Glutamatergic neuron (in vitro differentiated cells): ENCODE measurements at regions not wholly inside any gene's neighbourhood (a gene's known extent, or its start where the extent isn't known, plus 50 kb on each side); places are given as distances from the start of the nearest gene placed in this dataset.

Experiments used
- DNase-seq: peaks from one replicate; pipeline ENCODE4 v3.0.0; 2022
- H3K27ac Mint-ChIP-seq: one replicate; pipeline ENCODE4 v1.8.0; 2020; ENCODE audit warnings: mild to moderate bottlenecking, mixed read lengths, inconsistent platforms; ENCODE audit not compliant: unreplicated experiment
- H3K27me3 Mint-ChIP-seq: one replicate; pipeline ENCODE4 v1.8.0; 2020; ENCODE audit warnings: mild to moderate bottlenecking, moderate library complexity, mixed read lengths, inconsistent platforms; ENCODE audit not compliant: unreplicated experiment
- H3K36me3 Mint-ChIP-seq: one replicate; pipeline ENCODE4 v1.8.0; 2020; ENCODE audit warnings: mild to moderate bottlenecking, mixed read lengths, inconsistent platforms; ENCODE audit not compliant: unreplicated experiment
- H3K4me1 Mint-ChIP-seq: one replicate; pipeline ENCODE4 v1.8.0; 2020; ENCODE audit warnings: mild to moderate bottlenecking, low read depth, mixed read lengths, inconsistent platforms; ENCODE audit not compliant: unreplicated experiment
- H3K4me3 Mint-ChIP-seq: one replicate; pipeline ENCODE4 v1.8.0; 2020; ENCODE audit warnings: mild to moderate bottlenecking, mixed read lengths, inconsistent platforms; ENCODE audit not compliant: unreplicated experiment
- H3K9me3 Mint-ChIP-seq: one replicate; pipeline ENCODE4 v1.8.0; 2020; ENCODE audit warnings: mild to moderate bottlenecking, moderate library complexity, mixed read lengths, inconsistent platforms; ENCODE audit not compliant: unreplicated experiment
- TF ChIP-seq, protein P1 (sequence below): fragments of 200-600 bp; sonication (generic); IDR thresholded peaks from one replicate; pipeline ENCODE4 v1.5.0; 2021; ENCODE audit not compliant: partially characterized antibody, unreplicated experiment

DNA sequence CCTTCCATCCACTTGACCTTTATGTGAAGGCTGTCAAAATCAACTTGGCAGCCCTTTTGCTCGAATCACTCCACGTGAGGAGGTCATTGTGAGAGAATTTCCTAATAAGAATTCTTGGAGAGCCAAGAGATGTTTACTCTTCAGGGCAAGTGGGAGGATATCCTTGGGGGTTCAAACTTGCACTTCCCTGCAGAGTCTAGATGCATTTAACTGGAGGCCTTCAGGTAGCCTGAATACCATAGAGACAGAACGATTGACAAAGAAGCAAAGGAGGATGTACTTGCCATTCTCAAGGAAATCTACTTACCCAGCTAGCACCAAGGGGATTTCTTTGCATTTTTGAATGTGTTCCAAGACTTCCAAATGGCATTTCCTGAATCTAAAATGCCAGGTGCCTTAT, 1702.6 kb upstream of the FLRT2 start:
- Mint-ChIP-seq H3K27ac (no peak overlapping the region), H3K27me3 (no peaks in the 10 kb centered on the region), H3K4me1 (peaks cover 8% of the 10 kb centered on the region), H3K9me3 (peaks cover 2% of the 10 kb centered on the region), H3K4me3 (no peak overlapping the region), H3K36me3 (no peaks in the 10 kb centered on the region)
- TF ChIP-seq, protein P1, sequence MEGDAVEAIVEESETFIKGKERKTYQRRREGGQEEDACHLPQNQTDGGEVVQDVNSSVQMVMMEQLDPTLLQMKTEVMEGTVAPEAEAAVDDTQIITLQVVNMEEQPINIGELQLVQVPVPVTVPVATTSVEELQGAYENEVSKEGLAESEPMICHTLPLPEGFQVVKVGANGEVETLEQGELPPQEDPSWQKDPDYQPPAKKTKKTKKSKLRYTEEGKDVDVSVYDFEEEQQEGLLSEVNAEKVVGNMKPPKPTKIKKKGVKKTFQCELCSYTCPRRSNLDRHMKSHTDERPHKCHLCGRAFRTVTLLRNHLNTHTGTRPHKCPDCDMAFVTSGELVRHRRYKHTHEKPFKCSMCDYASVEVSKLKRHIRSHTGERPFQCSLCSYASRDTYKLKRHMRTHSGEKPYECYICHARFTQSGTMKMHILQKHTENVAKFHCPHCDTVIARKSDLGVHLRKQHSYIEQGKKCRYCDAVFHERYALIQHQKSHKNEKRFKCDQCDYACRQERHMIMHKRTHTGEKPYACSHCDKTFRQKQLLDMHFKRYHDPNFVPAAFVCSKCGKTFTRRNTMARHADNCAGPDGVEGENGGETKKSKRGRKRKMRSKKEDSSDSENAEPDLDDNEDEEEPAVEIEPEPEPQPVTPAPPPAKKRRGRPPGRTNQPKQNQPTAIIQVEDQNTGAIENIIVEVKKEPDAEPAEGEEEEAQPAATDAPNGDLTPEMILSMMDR: no peak
- no peak for DNase-seq

DNA sequence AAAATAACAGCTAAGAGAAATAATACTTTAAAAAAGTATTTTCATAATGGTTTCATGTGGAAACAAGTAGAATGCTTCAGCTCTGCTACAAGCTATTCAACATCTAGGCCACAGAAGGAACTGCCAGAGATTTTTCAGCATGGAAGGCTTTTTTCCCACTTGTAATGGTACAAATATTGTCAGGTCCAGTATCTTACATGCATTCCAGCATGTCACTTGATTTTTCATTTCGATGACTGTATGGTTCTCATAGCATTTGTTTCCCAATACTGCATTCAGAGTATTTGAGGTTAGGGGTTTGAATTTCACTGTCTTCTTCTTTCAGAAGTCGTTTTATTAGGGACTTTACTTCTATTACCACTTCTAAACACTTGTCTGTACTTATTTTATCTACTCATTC, 1701.5 kb upstream of the FLRT2 start:
- Mint-ChIP-seq H3K27me3 (no peaks in the 10 kb centered on the region), H3K27ac (no peak overlapping the region), H3K36me3 (no peaks in the 10 kb centered on the region), H3K4me1 (peaks cover 4% of the 10 kb centered on the region), H3K4me3 (no peak overlapping the region), H3K9me3 (peaks cover 2% of the 10 kb centered on the region)
- TF ChIP-seq, protein P1: no peak
- DNase-seq: no peak

DNA sequence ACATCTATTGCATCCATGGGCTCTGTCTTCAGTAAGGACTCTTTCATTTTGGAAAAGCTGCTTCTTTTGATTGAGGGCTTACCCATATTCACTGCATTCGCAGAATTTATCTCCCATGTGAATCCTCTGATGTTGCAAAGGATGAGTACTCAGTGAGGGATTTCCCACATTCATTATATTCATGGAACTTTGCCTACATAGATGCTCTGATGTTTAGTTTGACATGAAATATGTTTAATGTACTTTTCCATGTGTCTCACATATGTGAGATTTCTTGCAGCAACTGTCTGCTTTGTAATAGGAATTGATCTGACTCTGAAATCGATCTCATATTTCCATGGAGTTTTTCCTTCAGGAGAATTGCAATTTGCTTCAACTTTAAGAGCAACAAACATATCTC, 1699.6 kb upstream of the FLRT2 start:
- DNase-seq: no peak
- peaks cover 4% of the 10 kb centered on the region for H3K4me1 Mint-ChIP-seq
- H3K27ac Mint-ChIP-seq: no peak overlapping the region
- TF ChIP-seq, protein P1: no peak
- H3K27me3 Mint-ChIP-seq: no peaks in the 10 kb centered on the region
- no peaks in the 10 kb centered on the region for H3K36me3 Mint-ChIP-seq
- H3K9me3 Mint-ChIP-seq: peaks cover 2% of the 10 kb centered on the region
- no peak overlapping the region for H3K4me3 Mint-ChIP-seq

DNA sequence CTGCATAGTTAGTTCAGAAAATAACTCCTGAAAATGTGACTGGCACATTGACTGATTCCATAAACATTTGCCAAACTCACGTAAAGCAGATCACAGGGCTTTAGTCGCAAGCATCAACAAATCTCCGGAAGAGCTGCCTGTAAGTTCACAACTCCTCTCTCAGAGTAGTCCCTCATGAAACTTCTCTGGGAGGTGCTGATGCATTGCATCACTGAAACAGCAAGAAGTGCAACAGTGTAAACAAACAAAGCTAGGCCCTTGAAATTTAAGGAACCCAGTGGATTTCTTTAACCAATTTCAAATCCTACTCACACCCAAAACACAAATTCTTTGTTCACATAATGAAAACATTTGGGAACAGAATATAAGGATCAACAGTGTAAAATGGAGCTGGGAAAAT, 1691.7 kb upstream of the FLRT2 start:
- Mint-ChIP-seq H3K4me3 (no peak overlapping the region), H3K9me3 (no peaks in the 10 kb centered on the region), H3K4me1 (peaks cover 14% of the 10 kb centered on the region), H3K27me3 (no peaks in the 10 kb centered on the region), H3K36me3 (no peaks in the 10 kb centered on the region), H3K27ac (no peak overlapping the region)
- no peak for DNase-seq
- TF ChIP-seq, protein P1: no peak

DNA sequence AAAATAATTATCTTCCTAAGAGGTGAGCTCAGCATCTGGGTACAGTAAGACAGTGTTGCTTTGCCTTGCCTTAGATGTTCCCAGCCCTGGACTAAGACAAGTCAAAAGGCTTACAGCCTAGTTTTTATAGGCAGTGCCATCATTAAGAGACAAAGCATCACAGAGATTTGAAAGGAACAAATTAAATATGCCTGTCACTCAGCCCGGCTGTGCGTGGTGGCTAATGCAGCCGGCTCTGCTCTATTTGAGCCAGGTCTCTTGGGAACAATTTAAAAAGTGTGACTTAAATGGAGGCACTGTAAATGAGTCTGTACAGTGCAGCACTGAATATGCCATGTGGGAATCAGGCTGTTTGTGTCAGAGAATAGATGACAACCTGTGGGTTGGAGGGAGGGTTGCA, 1687.4 kb upstream of the FLRT2 start:
- H3K9me3 Mint-ChIP-seq: peaks cover 2% of the 10 kb centered on the region
- H3K27ac Mint-ChIP-seq: no peak overlapping the region
- no peak overlapping the region for H3K4me3 Mint-ChIP-seq
- peak; percentile 36 for DNase-seq
- H3K4me1 Mint-ChIP-seq: peaks cover 18% of the 10 kb centered on the region
- no peaks in the 10 kb centered on the region for H3K27me3 Mint-ChIP-seq
- TF ChIP-seq, protein P1: no peak
- no peaks in the 10 kb centered on the region for H3K36me3 Mint-ChIP-seq
